ENCODE measurements at regions not wholly inside any gene's neighbourhood (a gene's known extent, or its start where the extent isn't known, plus 50 kb on each side); places are given as distances from the start of the nearest gene placed in this dataset.

- intact Hi-C loops (cut with micrococcal nuclease) = no loop called here
- no peaks in the 10 kb centered on the region for H3K27me3 ChIP-seq (ENCODE audit: low read depth)
- no peak for DNase-seq
- no peaks in the 10 kb centered on the region for H3K36me3 ChIP-seq
- H3K4me1 ChIP-seq = peaks cover 41% of the 10 kb centered on the region
- H3K9me3 ChIP-seq (replicated peaks) = no peaks in the 10 kb centered on the region
- TF ChIP-seq, protein P1, sequence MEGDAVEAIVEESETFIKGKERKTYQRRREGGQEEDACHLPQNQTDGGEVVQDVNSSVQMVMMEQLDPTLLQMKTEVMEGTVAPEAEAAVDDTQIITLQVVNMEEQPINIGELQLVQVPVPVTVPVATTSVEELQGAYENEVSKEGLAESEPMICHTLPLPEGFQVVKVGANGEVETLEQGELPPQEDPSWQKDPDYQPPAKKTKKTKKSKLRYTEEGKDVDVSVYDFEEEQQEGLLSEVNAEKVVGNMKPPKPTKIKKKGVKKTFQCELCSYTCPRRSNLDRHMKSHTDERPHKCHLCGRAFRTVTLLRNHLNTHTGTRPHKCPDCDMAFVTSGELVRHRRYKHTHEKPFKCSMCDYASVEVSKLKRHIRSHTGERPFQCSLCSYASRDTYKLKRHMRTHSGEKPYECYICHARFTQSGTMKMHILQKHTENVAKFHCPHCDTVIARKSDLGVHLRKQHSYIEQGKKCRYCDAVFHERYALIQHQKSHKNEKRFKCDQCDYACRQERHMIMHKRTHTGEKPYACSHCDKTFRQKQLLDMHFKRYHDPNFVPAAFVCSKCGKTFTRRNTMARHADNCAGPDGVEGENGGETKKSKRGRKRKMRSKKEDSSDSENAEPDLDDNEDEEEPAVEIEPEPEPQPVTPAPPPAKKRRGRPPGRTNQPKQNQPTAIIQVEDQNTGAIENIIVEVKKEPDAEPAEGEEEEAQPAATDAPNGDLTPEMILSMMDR (IDR thresholded peaks at IDR 0.05; ENCODE audit: borderline replicate concordance) = no peak
- H3K4me3 ChIP-seq = no peak overlapping the region
- H3K27ac ChIP-seq (replicated peaks) = peak overlapping the region; percentile 49
Measured at GRCh38 chr21:35226328-35226727, 177.2 kb upstream of the RUNX1 start.

DNA sequence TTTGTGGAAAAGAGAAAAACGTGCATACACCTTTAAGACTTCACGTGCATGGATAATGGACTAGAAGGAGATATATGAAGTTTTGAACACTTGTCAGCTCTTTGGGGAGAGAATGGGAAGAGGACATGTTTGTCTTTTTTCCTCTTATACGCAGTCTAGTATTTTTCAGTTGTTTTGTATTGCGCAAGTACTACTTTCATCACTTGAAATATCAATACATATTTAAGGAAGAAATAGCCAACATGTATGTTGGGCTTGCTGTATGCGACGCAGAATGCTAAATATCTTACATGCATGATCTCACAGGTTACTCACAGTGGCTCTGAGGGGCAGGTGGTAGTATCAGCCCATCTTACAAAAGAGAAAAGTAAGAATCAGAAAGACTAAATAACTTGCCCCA lies 176.5 kb upstream of the RUNX1 start:
- H3K27me3 ChIP-seq (ENCODE audit: low read depth) = no peaks in the 10 kb centered on the region
- TF ChIP-seq, protein P1 (IDR thresholded peaks at IDR 0.05; ENCODE audit: borderline replicate concordance) = no peak
- intact Hi-C loops (cut with micrococcal nuclease) = no loop called here
- peaks cover 41% of the 10 kb centered on the region for H3K4me1 ChIP-seq
- no peak for DNase-seq
- no peak overlapping the region for H3K4me3 ChIP-seq
- H3K27ac ChIP-seq (replicated peaks) = peak overlapping the region; percentile 49
- no peaks in the 10 kb centered on the region for H3K9me3 ChIP-seq (replicated peaks)
- no peaks in the 10 kb centered on the region for H3K36me3 ChIP-seq

- intact Hi-C loops (cut with micrococcal nuclease) = no loop called here
- DNase-seq = no peak
Measured at GRCh38 chr21:35223480-35224156, 174.5 kb upstream of the RUNX1 start.

DNA sequence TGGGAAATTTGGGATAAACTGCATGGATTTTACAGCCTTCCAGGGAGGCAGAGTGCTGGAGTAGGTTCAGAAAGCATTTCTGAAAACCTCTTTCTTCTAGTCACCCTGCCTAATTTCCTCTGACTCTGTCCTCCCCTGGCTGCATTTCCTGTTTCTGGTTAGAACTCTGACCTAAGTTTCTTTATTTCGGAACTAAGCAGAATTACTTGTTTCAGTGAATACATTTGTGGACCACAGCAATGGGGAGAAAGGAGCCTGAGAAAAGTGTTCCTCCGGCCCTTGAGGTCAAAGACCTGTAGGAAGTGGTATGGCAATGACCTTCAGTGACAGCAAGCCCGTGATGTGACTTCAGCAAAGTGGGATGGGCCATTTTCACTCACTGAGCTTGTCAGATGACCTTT lies 173.4 kb upstream of the RUNX1 start:
- H3K27ac ChIP-seq (replicated peaks) = peak overlapping the region; percentile 53

More at GRCh38 chr21:35223480-35224156, 174.5 kb upstream of the RUNX1 start:
- Histone ChIP-seq H3K4me1 (peaks cover 37% of the 10 kb centered on the region), H3K27ac (replicated peaks) (peak overlapping the region; percentile 53), H3K4me3 (no peak overlapping the region), H3K27me3 (ENCODE audit: low read depth) (no peaks in the 10 kb centered on the region), H3K36me3 (no peaks in the 10 kb centered on the region), H3K9me3 (replicated peaks) (no peaks in the 10 kb centered on the region)
- TF ChIP-seq, protein P1 (IDR thresholded peaks at IDR 0.05; ENCODE audit: borderline replicate concordance) = no peak

DNA sequence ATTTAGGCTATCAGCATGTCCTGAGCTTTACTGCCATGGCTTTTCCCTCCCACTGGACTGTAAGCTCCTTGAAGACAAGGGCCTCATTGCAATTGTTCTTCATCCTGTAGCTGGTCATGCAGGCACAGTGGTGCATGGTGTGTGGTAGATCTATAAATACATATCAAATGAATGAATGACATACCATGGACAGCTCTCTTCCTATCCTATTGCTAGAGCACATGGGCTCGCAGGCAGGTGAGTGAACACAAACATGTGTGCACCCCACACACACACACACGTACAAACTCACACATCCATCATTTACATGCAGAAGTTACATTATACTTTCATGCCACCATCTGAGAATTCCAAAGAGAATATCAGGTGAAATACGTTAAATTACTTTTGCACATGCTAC lies 172.9 kb upstream of the RUNX1 start:
- Histone ChIP-seq H3K27me3 (ENCODE audit: low read depth) (no peaks in the 10 kb centered on the region), H3K36me3 (no peaks in the 10 kb centered on the region), H3K4me3 (no peak overlapping the region), H3K4me1 (peaks cover 35% of the 10 kb centered on the region), H3K27ac (replicated peaks) (peak overlapping the region; percentile 53), H3K9me3 (replicated peaks) (no peaks in the 10 kb centered on the region)
- TF ChIP-seq, protein P1 (IDR thresholded peaks at IDR 0.05; ENCODE audit: borderline replicate concordance) = no peak
- DNase-seq = no peak
- intact Hi-C loops (cut with micrococcal nuclease) = no loop called here

More for the DNA sequence above, 173.4 kb upstream of the RUNX1 start:
- Histone ChIP-seq H3K36me3 (no peaks in the 10 kb centered on the region), H3K9me3 (replicated peaks) (no peaks in the 10 kb centered on the region), H3K27me3 (ENCODE audit: low read depth) (no peaks in the 10 kb centered on the region), H3K4me3 (no peak overlapping the region), H3K4me1 (peaks cover 37% of the 10 kb centered on the region)
- intact Hi-C loops (cut with micrococcal nuclease) = no loop called here
- DNase-seq = no peak
- TF ChIP-seq, protein P1 (IDR thresholded peaks at IDR 0.05; ENCODE audit: borderline replicate concordance) = no peak

All from left ventricle myocardium inferior (tissue), 1 donor.